ENCODE measurements at regions not wholly inside any gene's neighbourhood (a gene's known extent, or its start where the extent isn't known, plus 50 kb on each side); places are given as distances from the start of the nearest gene placed in this dataset.

- no peak for TF ChIP-seq CTCF (IDR thresholded peaks at IDR 0.05; ENCODE audit: poor library complexity, severe bottlenecking)
- no peak for TF ChIP-seq EZH2 (IDR thresholded peaks at IDR 0.05; ENCODE audit: borderline replicate concordance, insufficient read depth, low read length, poor library complexity, severe bottlenecking)
- TF ChIP-seq REST (IDR thresholded peaks at IDR 0.05; ENCODE audit: borderline replicate concordance): no peak
- no peak for TF ChIP-seq EP300 (conservative IDR thresholded peaks at IDR 0.05; ENCODE audit: poor library complexity, severe bottlenecking)
- no peak for TF ChIP-seq RAD21 (conservative IDR thresholded peaks at IDR 0.05)
- no peak for TF ChIP-seq POLR2AphosphoS5 (IDR thresholded peaks at IDR 0.05)
- TF ChIP-seq MXI1 (conservative IDR thresholded peaks at IDR 0.05; ENCODE audit: poor library complexity, severe bottlenecking): no peak
Observed at GRCh38 chr4:3874028-3874415, 107.8 kb downstream of the ADRA2C start.
